HepG2 (cell line): ENCODE measurements at regions not wholly inside any gene's neighbourhood (a gene's known extent, or its start where the extent isn't known, plus 50 kb on each side); places are given as distances from the start of the nearest gene placed in this dataset.

ENCODE experiments used
- ATAC-seq: fragments of 200-7000 bp; cut with Tn5 transposase; 3 replicates; pipeline ENCODE4 v1.9.1; 2020; ENCODE audit warnings: mild to moderate bottlenecking, moderate library complexity
- BruUV-seq: library from RNA; stranded (reverse); fragments of 400-500 nt; replicated peaks from 2 replicates; lab custom pipeline; 2021; lab: Mats Ljungman, UMichigan
- CTCF ChIA-PET: fragments of 300-600 bp; formaldehyde crosslinking; extraction: SDS; loops from one replicate; lab custom pipeline; 2021; ENCODE audit warnings: low total read pairs, inconsistent platforms, low intra/inter-chr PET ratio; lab: Yijun Ruan, JAX
- POLR2A ChIA-PET: fragments of 350-600 bp; sonication (Branson Sonifier 250); formaldehyde crosslinking; loops from one replicate; lab custom pipeline; 2020; ENCODE audit warnings: antibody characterized with exemption, inconsistent platforms; lab: Yijun Ruan, JAX
- DNase-seq: peaks from one replicate; pipeline ENCODE4 v3.0.0-alpha.2; 2015; ENCODE audit warnings: low spot score
- FAIRE-seq: peaks from 3 replicates; lab custom pipeline; 2011; peaks lifted over from hg19 to GRCh38; lab: Jason Lieb, UNC
- H2AFZ ChIP-seq: one replicate; pipeline ENCODE4 v1.6.1; 2011; ENCODE audit warnings: low read length, inconsistent platforms
- H3K27ac ChIP-seq: fragments of 300-600 bp; 3 replicates; pipeline ENCODE4 v1.8.0; 2011; ENCODE audit warnings: mixed run types, mild to moderate bottlenecking, mixed read lengths, low read length, inconsistent platforms; ENCODE audit not compliant: insufficient read depth; ENCODE audit errors: extremely low read length
- H3K27me3 ChIP-seq, 2 experiments: fragments of 200-600 bp in 1 of 2; 2 replicates in 1 of 2; 3 replicates in 1 of 2; pipeline versions ENCODE4 v1.6.0 to v1.8.0; 2011; ENCODE audit warnings: low read length in 2 of 2, mild to moderate bottlenecking in 2 of 2, moderate library complexity in 2 of 2, inconsistent platforms in 1 of 2; ENCODE audit not compliant: insufficient read depth in 2 of 2, control insufficient read depth in 1 of 2
- H3K36me3 ChIP-seq, 2 experiments: fragments of 200-600 bp in 1 of 2; replicated peaks in 1 of 2; 2 replicates in 1 of 2; 3 replicates in 1 of 2; pipeline versions ENCODE4 v1.5.1 to v1.8.0; 2011; ENCODE audit warnings: low read length in 2 of 2, inconsistent platforms in 1 of 2; ENCODE audit not compliant: insufficient read depth in 2 of 2, control insufficient read depth in 1 of 2
- H3K4me1 ChIP-seq: 2 replicates; pipeline ENCODE4 v1.5.1; 2012; ENCODE audit warnings: low read length, inconsistent platforms; ENCODE audit not compliant: insufficient read depth
- H3K4me2 ChIP-seq: 2 replicates; pipeline ENCODE4 v1.6.0; 2011; ENCODE audit warnings: low read depth, low read length, inconsistent platforms
- H3K4me3 ChIP-seq, 3 experiments: fragments of 200-600 bp in 1 of 3; sonication (generic), shearing (Covaris generic) in 1 of 3; replicated peaks in 1 of 3; 2 replicates each; pipeline ENCODE4 v1.5.1; 2011 to 2016; ENCODE audit warnings: low read length in 3 of 3, inconsistent platforms in 2 of 3, low read depth in 2 of 3, mild to moderate bottlenecking in 2 of 3, control low read depth in 1 of 3, mixed read lengths in 1 of 3; ENCODE audit not compliant: insufficient read depth in 1 of 3
- H3K79me2 ChIP-seq: one replicate; pipeline ENCODE4 v1.6.1; 2011; ENCODE audit warnings: low read length, inconsistent platforms; ENCODE audit not compliant: insufficient read depth
- H3K9ac ChIP-seq: 2 replicates; pipeline ENCODE4 v1.6.0; 2011; ENCODE audit warnings: mild to moderate bottlenecking, low read depth, low read length, inconsistent platforms; ENCODE audit not compliant: insufficient read depth
- H3K9me3 ChIP-seq: 2 replicates; pipeline ENCODE4 v1.5.1; 2012; ENCODE audit warnings: mild to moderate bottlenecking, low read length
- H4K20me1 ChIP-seq: 2 replicates; pipeline ENCODE4 v1.6.0; 2011; ENCODE audit warnings: inconsistent platforms, mild to moderate bottlenecking, low read length, moderate library complexity; ENCODE audit not compliant: insufficient read depth
- BCL6 ChIP-seq: IDR thresholded peaks from 2 replicates; pipeline ENCODE4 v1.6.1; 2016; ENCODE audit warnings: missing genetic modification reagents, missing compliant biosample characterization
- CREB3 ChIP-seq: sonication (generic); formaldehyde crosslinking; IDR thresholded peaks from 2 replicates; pipeline ENCODE4 v1.5.0; 2020; ENCODE audit warnings: missing genetic modification reagents
- NR1H2 ChIP-seq: sonication (generic); formaldehyde crosslinking; IDR thresholded peaks from 2 replicates; pipeline ENCODE4 v1.8.1; 2022; ENCODE audit warnings: low read depth, missing genetic modification reagents, borderline replicate concordance
- RAD21 ChIP-seq: fragments of 450-650 bp; formaldehyde crosslinking; IDR thresholded peaks from 2 replicates; pipeline ENCODE4 v1.5.0; 2020; ENCODE audit warnings: mild to moderate bottlenecking
- TFDP2 ChIP-seq: sonication (generic); formaldehyde crosslinking; IDR thresholded peaks from 2 replicates; pipeline ENCODE4 v1.4.0; 2020; ENCODE audit warnings: missing genetic modification reagents
- U2AF2 ChIP-seq: fragments of 200-400 bp; formaldehyde crosslinking; IDR thresholded peaks from 2 replicates; pipeline ENCODE4 v1.6.1; 2017; ENCODE audit warnings: low read depth, mild to moderate bottlenecking, low read length
- ZNF672 ChIP-seq: sonication (generic); formaldehyde crosslinking; IDR thresholded peaks from 2 replicates; pipeline ENCODE4 v1.8.1; 2022; ENCODE audit warnings: missing genetic modification reagents
- ZNF761 ChIP-seq: sonication (generic); formaldehyde crosslinking; conservative IDR thresholded peaks from 2 replicates; pipeline ENCODE4 v1.4.0; 2020; ENCODE audit warnings: mild to moderate bottlenecking, missing genetic modification reagents
- WGBS: methylation state at CpG from one replicate; pipeline ENCODE4 v1.1.6; 2017; ENCODE audit warnings: low lambda C conversion rate; 5-methylcytosine and 5-hydroxymethylcytosine counted together
- in situ Hi-C: cut with HindIII; loops from 2 replicates; pipeline ENCODE4 v1.10.0; 2017; ENCODE audit warnings: low pct_unique_long_range_greater_than_20kb; ENCODE audit not compliant: extremely low pct_ligation_motif_present
- intact Hi-C: fragments of 100-400 bp; cut with micrococcal nuclease; formaldehyde crosslinking; loops from one replicate; pipeline ENCODE4 v1.10.0; 2022; ENCODE audit not compliant: unreplicated experiment
- TF ChIP-seq, protein P1 (sequence below): sonication (generic); formaldehyde crosslinking; IDR thresholded peaks from 2 replicates; pipeline ENCODE4 v1.5.0; 2020; ENCODE audit warnings: missing genetic modification reagents
- TF ChIP-seq, protein P2 (sequence below): sonication (generic); formaldehyde crosslinking; IDR thresholded peaks from 2 replicates; pipeline ENCODE4 v1.4.0; 2020; ENCODE audit warnings: missing genetic modification reagents

- CTCF ChIA-PET = no interaction called here
- in situ Hi-C loops = loop anchor here (25.0 kb wide), 1 partner anchor 379 kb away; no protein-coding TSS in a partner anchor
- H3K4me3 ChIP-seq = no peak overlapping the region
- intact Hi-C loops = no loop called here
- FAIRE-seq (no peak), DNase-seq (no peak), ATAC-seq (no peak)
- no peak overlapping the region for H3K4me2 ChIP-seq
- no peaks in the 10 kb centered on the region for H3K9me3 ChIP-seq
- H3K4me1 ChIP-seq = no peaks in the 10 kb centered on the region
- no peak overlapping the region for H2AFZ ChIP-seq
- H3K9ac ChIP-seq = no peak overlapping the region
- WGBS = 52% methylated on average over 8 of the region's 12 CpGs
- no peaks in the 10 kb centered on the region for H3K79me2 ChIP-seq
- BruUV-seq = no TSS peak
- no peaks in the 10 kb centered on the region for H3K36me3 ChIP-seq
- peaks cover 0 to 15% of the 10 kb centered on the region in 2 experiments; a peak in 2 of 5 replicates for H3K27me3 ChIP-seq
- TF ChIP-seq U2AF2 = no peak
- no peak for TF ChIP-seq CREB3 (CRISPR knock-in tag)
- TF ChIP-seq BCL6 = no peak
- no peak for TF ChIP-seq ZNF672 (CRISPR knock-in tag)
- TF ChIP-seq RAD21 (CRISPR knock-in tag) = no peak
- no peak for TF ChIP-seq ZNF761 (CRISPR knock-in tag)
- no peak for TF ChIP-seq TFDP2 (CRISPR knock-in tag)
- TF ChIP-seq NR1H2 (CRISPR knock-in tag) = no peak
- TF ChIP-seq, protein P1, sequence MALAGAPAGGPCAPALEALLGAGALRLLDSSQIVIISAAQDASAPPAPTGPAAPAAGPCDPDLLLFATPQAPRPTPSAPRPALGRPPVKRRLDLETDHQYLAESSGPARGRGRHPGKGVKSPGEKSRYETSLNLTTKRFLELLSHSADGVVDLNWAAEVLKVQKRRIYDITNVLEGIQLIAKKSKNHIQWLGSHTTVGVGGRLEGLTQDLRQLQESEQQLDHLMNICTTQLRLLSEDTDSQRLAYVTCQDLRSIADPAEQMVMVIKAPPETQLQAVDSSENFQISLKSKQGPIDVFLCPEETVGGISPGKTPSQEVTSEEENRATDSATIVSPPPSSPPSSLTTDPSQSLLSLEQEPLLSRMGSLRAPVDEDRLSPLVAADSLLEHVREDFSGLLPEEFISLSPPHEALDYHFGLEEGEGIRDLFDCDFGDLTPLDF (CRISPR knock-in tag) = no peak
- TF ChIP-seq, protein P2, sequence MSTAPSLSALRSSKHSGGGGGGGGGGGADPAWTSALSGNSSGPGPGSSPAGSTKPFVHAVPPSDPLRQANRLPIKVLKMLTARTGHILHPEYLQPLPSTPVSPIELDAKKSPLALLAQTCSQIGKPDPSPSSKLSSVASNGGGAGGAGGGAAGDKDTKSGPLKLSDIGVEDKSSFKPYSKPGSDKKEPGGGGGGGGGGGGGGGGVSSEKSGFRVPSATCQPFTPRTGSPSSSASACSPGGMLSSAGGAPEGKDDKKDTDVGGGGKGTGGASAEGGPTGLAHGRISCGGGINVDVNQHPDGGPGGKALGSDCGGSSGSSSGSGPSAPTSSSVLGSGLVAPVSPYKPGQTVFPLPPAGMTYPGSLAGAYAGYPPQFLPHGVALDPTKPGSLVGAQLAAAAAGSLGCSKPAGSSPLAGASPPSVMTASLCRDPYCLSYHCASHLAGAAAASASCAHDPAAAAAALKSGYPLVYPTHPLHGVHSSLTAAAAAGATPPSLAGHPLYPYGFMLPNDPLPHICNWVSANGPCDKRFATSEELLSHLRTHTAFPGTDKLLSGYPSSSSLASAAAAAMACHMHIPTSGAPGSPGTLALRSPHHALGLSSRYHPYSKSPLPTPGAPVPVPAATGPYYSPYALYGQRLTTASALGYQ (CRISPR knock-in tag) = no peak
- no peak overlapping the region for H3K27ac ChIP-seq
- POLR2A ChIA-PET = no interaction called here
- H4K20me1 ChIP-seq = no peaks in the 10 kb centered on the region
Observed at GRCh38 chr7:132066761-132067171, 509.5 kb downstream of the PLXNA4 start.
